GM12878 (cell line): ENCODE measurements at regions not wholly inside any gene's neighbourhood (a gene's known extent, or its start where the extent isn't known, plus 50 kb on each side); places are given as distances from the start of the nearest gene placed in this dataset.

Experiments
- BCL11A ChIP-seq: IDR thresholded peaks from 2 replicates; pipeline ENCODE4 v1.6.1; 2011; ENCODE audit warnings: low read depth, low read length
- CBFB ChIP-seq: IDR thresholded peaks from 2 replicates; pipeline ENCODE4 v1.6.1; 2016; ENCODE audit warnings: antibody characterized with exemption, low read depth
- CREM ChIP-seq: IDR thresholded peaks from 2 replicates; pipeline ENCODE4 v1.6.1; 2014; ENCODE audit warnings: antibody characterized with exemption, low read depth
- DPF2 ChIP-seq: fragments of 450-650 bp; IDR thresholded peaks from 2 replicates; pipeline ENCODE4 v1.6.1; 2017; ENCODE audit warnings: mild to moderate bottlenecking
- ETV6 ChIP-seq, 2 experiments: fragments of 450-650 bp in 1 of 2; IDR thresholded peaks in 1 of 2; conservative IDR thresholded peaks in 1 of 2; 2 replicates each; pipeline ENCODE4 v1.6.1; 2014; ENCODE audit warnings: antibody characterized with exemption in 1 of 2, borderline replicate concordance in 1 of 2, low read depth in 1 of 2, mild to moderate bottlenecking in 1 of 2, moderate library complexity in 1 of 2
- FOXM1 ChIP-seq: IDR thresholded peaks from 2 replicates; pipeline ENCODE4 v1.6.1; 2012; ENCODE audit warnings: low read depth, mild to moderate bottlenecking, inconsistent platforms, low read length, moderate library complexity
- GABPA ChIP-seq: IDR thresholded peaks from 2 replicates; pipeline ENCODE4 v1.6.1; 2014; ENCODE audit warnings: antibody characterized with exemption, low read depth, mild to moderate bottlenecking, inconsistent platforms
- JUND ChIP-seq: IDR thresholded peaks from 2 replicates; pipeline ENCODE4 v1.6.1; 2012; ENCODE audit warnings: low read depth, mild to moderate bottlenecking, low read length, improper control_type of control experiment, moderate library complexity
- KDM1A ChIP-seq: fragments of 200-600 bp; sonication (generic); IDR thresholded peaks from 2 replicates; pipeline ENCODE4 v1.6.1; 2016; ENCODE audit warnings: borderline replicate concordance
- KLF5 ChIP-seq: fragments of 450-650 bp; IDR thresholded peaks from 2 replicates; pipeline ENCODE4 v1.6.1; 2014; ENCODE audit warnings: mild to moderate bottlenecking; ENCODE audit not compliant: partially characterized antibody
- MAX ChIP-seq: IDR thresholded peaks from 2 replicates; pipeline ENCODE4 v1.6.1; 2012; ENCODE audit warnings: low read depth, low read length, improper control_type of control experiment
- NR2C2 ChIP-seq: IDR thresholded peaks from 2 replicates; pipeline ENCODE4 v1.6.1; 2011; ENCODE audit warnings: borderline replicate concordance, low read depth; ENCODE audit not compliant: control insufficient read depth, insufficient read length
- PRDM15 ChIP-seq: fragments of 450-650 bp; formaldehyde crosslinking; IDR thresholded peaks from 2 replicates; pipeline ENCODE4 v1.4.0; 2020; ENCODE audit warnings: mild to moderate bottlenecking, moderate library complexity
- RAD51 ChIP-seq: fragments of 450-650 bp; IDR thresholded peaks from 2 replicates; pipeline ENCODE4 v1.6.1; 2016; ENCODE audit warnings: moderate library complexity, mild to moderate bottlenecking, inconsistent platforms
- RUNX3 ChIP-seq: IDR thresholded peaks from 2 replicates; pipeline ENCODE4 v1.6.1; 2012; ENCODE audit warnings: low read length, inconsistent platforms
- SREBF2 ChIP-seq: IDR thresholded peaks from 2 replicates; pipeline ENCODE4 v1.6.1; 2012; ENCODE audit warnings: mild to moderate bottlenecking, low read length
- YY1 ChIP-seq: IDR thresholded peaks from 2 replicates; pipeline ENCODE4 v1.6.1; 2011; ENCODE audit warnings: low read depth, mild to moderate bottlenecking, low read length
- ZSCAN29 ChIP-seq: fragments of 450-650 bp; IDR thresholded peaks from 2 replicates; pipeline ENCODE4 v1.6.1; 2017; ENCODE audit warnings: mild to moderate bottlenecking, moderate library complexity

DNA sequence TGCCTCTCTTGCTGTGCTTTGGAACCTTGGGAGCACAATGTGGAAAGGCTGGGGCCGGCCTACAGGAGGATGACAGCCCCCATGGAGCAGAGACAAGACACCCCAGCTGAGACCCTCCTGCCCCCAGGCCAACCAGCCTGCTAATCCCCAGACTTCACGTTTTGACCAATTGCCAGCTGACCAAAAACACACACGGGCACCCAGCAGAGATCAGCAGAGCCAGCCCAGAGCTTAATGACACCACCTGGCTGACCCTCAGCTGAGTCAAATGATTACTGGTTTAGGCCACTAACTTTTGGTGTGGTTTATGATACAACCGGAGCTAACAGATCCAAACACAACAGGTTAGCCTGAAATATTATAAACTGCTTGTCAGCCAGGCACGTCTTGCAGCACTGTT is 111.2 kb upstream of the KIF5B start (continued):
- TF ChIP-seq CREM (no peak), KDM1A (no peak), CBFB (no peak), DPF2 (no peak), NR2C2 (no peak), SREBF2 (no peak), GABPA (no peak), FOXM1 (no peak), YY1 (no peak), JUND (no peak), BCL11A (peak; percentile 32; the same call in 1 of the 2 replicates), RUNX3 (peak; percentile 92), MAX (no peak), ETV6 (conservative IDR thresholded peaks at IDR 0.05 in 1 of 2, IDR thresholded peaks at IDR 0.05 in 1 of 2; ENCODE audit: borderline replicate concordance in 1 of 2, low read depth in 1 of 2) (no peak), PRDM15 (CRISPR knock-in tag) (no peak), KLF5 (no peak), RAD51 (no peak), ZSCAN29 (no peak)
